Activated naive CD4-positive, alpha-beta T cell treated with anti-CD3 and anti-CD28 coated beads, Interleukin-2, amount 10 ng/mL, durations not matched to agents 7 days and 5 days (primary cell): ENCODE measurements at regions not wholly inside any gene's neighbourhood (a gene's known extent, or its start where the extent isn't known, plus 50 kb on each side); places are given as distances from the start of the nearest gene placed in this dataset.

ENCODE experiments used
- CTCF ChIA-PET: fragments of 350-600 bp; sonication (Branson Sonifier 250); formaldehyde crosslinking; loops from one replicate; lab custom pipeline; 2021; ENCODE audit warnings: antibody characterized with exemption; lab: Charles Lee
- DNase-seq: peaks from one replicate; pipeline ENCODE4 v3.0.0-alpha.2; 2020
- H3K27ac Mint-ChIP-seq: one replicate; pipeline ENCODE4 v1.8.0; 2021; ENCODE audit warnings: mild to moderate bottlenecking, moderate library complexity, mixed read lengths
- H3K27me3 Mint-ChIP-seq: one replicate; pipeline ENCODE4 v1.8.0; 2021; ENCODE audit warnings: mild to moderate bottlenecking, mixed read lengths
- H3K36me3 Mint-ChIP-seq: one replicate; pipeline ENCODE4 v1.8.0; 2021; ENCODE audit warnings: mixed read lengths
- H3K4me1 Mint-ChIP-seq: one replicate; pipeline ENCODE4 v1.8.0; 2021; ENCODE audit warnings: mixed read lengths
- H3K4me3 Mint-ChIP-seq: one replicate; pipeline ENCODE4 v1.8.0; 2021; ENCODE audit warnings: mild to moderate bottlenecking, moderate library complexity, mixed read lengths
- H3K9me3 Mint-ChIP-seq: one replicate; pipeline ENCODE4 v1.8.0; 2021; ENCODE audit warnings: mixed read lengths

- DNase-seq, result no peak
- no peak overlapping the region for H3K27ac Mint-ChIP-seq
- H3K27me3 Mint-ChIP-seq, result no peaks in the 10 kb centered on the region
- CTCF ChIA-PET, result no interaction called here
- H3K4me1 Mint-ChIP-seq, result no peaks in the 10 kb centered on the region
- no peaks in the 10 kb centered on the region for H3K36me3 Mint-ChIP-seq
- no peak overlapping the region for H3K4me3 Mint-ChIP-seq
- peaks cover 2% of the 10 kb centered on the region for H3K9me3 Mint-ChIP-seq
Measured at GRCh38 chr2:185128346-185128745, 530.0 kb downstream of the ZNF804A start.

GRCh38 chr2:185128996-185129395 is 530.7 kb downstream of the ZNF804A start:
- H3K36me3 Mint-ChIP-seq, result no peaks in the 10 kb centered on the region
- CTCF ChIA-PET, result no interaction called here
- no peak for DNase-seq
- no peak overlapping the region for H3K4me3 Mint-ChIP-seq
- H3K4me1 Mint-ChIP-seq, result no peaks in the 10 kb centered on the region
- H3K9me3 Mint-ChIP-seq, result peaks cover 5% of the 10 kb centered on the region
- H3K27ac Mint-ChIP-seq, result no peak overlapping the region
- H3K27me3 Mint-ChIP-seq, result no peaks in the 10 kb centered on the region

- H3K27me3 Mint-ChIP-seq, result no peaks in the 10 kb centered on the region
- CTCF ChIA-PET, result no interaction called here
- no peaks in the 10 kb centered on the region for H3K36me3 Mint-ChIP-seq
- H3K4me1 Mint-ChIP-seq, result no peaks in the 10 kb centered on the region
- H3K4me3 Mint-ChIP-seq, result no peak overlapping the region
- DNase-seq, result no peak
- H3K27ac Mint-ChIP-seq, result no peak overlapping the region
- peaks cover 8% of the 10 kb centered on the region for H3K9me3 Mint-ChIP-seq
Measured at GRCh38 chr2:185130685-185131084, 532.4 kb downstream of the ZNF804A start.

GRCh38 chr2:185132501-185133041 is 534.2 kb downstream of the ZNF804A start:
- no peak for DNase-seq
- H3K27ac Mint-ChIP-seq, result no peak overlapping the region
- H3K9me3 Mint-ChIP-seq, result peaks cover 8% of the 10 kb centered on the region

GRCh38 chr2:185137700-185138099 is 539.4 kb downstream of the ZNF804A start:
- H3K9me3 Mint-ChIP-seq, result peaks cover 12% of the 10 kb centered on the region
- CTCF ChIA-PET, result no interaction called here
- no peaks in the 10 kb centered on the region for H3K36me3 Mint-ChIP-seq
- no peak overlapping the region for H3K27ac Mint-ChIP-seq
- no peak for DNase-seq
- H3K4me3 Mint-ChIP-seq, result no peak overlapping the region
- no peaks in the 10 kb centered on the region for H3K4me1 Mint-ChIP-seq
- H3K27me3 Mint-ChIP-seq, result no peaks in the 10 kb centered on the region

More at GRCh38 chr2:185132501-185133041, 534.2 kb downstream of the ZNF804A start:
- CTCF ChIA-PET, result no interaction called here
- H3K4me1 Mint-ChIP-seq, result no peaks in the 10 kb centered on the region
- no peaks in the 10 kb centered on the region for H3K36me3 Mint-ChIP-seq
- H3K27me3 Mint-ChIP-seq, result no peaks in the 10 kb centered on the region
- no peak overlapping the region for H3K4me3 Mint-ChIP-seq

- CTCF ChIA-PET, result no interaction called here
Measured at GRCh38 chr2:185142677-185143076, 544.3 kb downstream of the ZNF804A start.

GRCh38 chr2:185144159-185144919 is 546.0 kb downstream of the ZNF804A start:
- H3K27ac Mint-ChIP-seq, result no peak overlapping the region
- peaks cover 6% of the 10 kb centered on the region for H3K9me3 Mint-ChIP-seq
- no peak overlapping the region for H3K4me3 Mint-ChIP-seq
- CTCF ChIA-PET, result no interaction called here
- H3K4me1 Mint-ChIP-seq, result no peaks in the 10 kb centered on the region
- no peaks in the 10 kb centered on the region for H3K27me3 Mint-ChIP-seq
- DNase-seq, result no peak
- H3K36me3 Mint-ChIP-seq, result no peaks in the 10 kb centered on the region

More at GRCh38 chr2:185142677-185143076, 544.3 kb downstream of the ZNF804A start:
- DNase-seq, result no peak
- Mint-ChIP-seq H3K27ac (no peak overlapping the region), H3K4me3 (no peak overlapping the region), H3K4me1 (no peaks in the 10 kb centered on the region), H3K36me3 (no peaks in the 10 kb centered on the region), H3K27me3 (no peaks in the 10 kb centered on the region), H3K9me3 (peaks cover 6% of the 10 kb centered on the region)

GRCh38 chr2:185145316-185146121 is 547.2 kb downstream of the ZNF804A start:
- Mint-ChIP-seq H3K36me3 (no peaks in the 10 kb centered on the region), H3K27me3 (no peaks in the 10 kb centered on the region), H3K27ac (no peak overlapping the region), H3K9me3 (peaks cover 5% of the 10 kb centered on the region), H3K4me1 (no peaks in the 10 kb centered on the region), H3K4me3 (no peak overlapping the region)
- CTCF ChIA-PET, result no interaction called here
- no peak for DNase-seq

GRCh38 chr2:185147361-185147760 is 549.0 kb downstream of the ZNF804A start:
- Mint-ChIP-seq H3K27ac (no peak overlapping the region), H3K4me1 (no peaks in the 10 kb centered on the region), H3K27me3 (no peaks in the 10 kb centered on the region), H3K36me3 (no peaks in the 10 kb centered on the region), H3K4me3 (no peak overlapping the region), H3K9me3 (peaks cover 1% of the 10 kb centered on the region)
- DNase-seq, result no peak
- CTCF ChIA-PET, result no interaction called here

GRCh38 chr2:185152186-185152585 is 553.9 kb downstream of the ZNF804A start:
- Mint-ChIP-seq H3K27ac (no peak overlapping the region), H3K36me3 (no peaks in the 10 kb centered on the region), H3K4me1 (no peaks in the 10 kb centered on the region), H3K27me3 (no peaks in the 10 kb centered on the region), H3K9me3 (peaks cover 2% of the 10 kb centered on the region), H3K4me3 (no peak overlapping the region)
- CTCF ChIA-PET, result no interaction called here
- no peak for DNase-seq

- no peaks in the 10 kb centered on the region for H3K4me1 Mint-ChIP-seq
- CTCF ChIA-PET, result no interaction called here
- no peaks in the 10 kb centered on the region for H3K27me3 Mint-ChIP-seq
Measured at GRCh38 chr2:185161701-185162100, 563.4 kb downstream of the ZNF804A start.

GRCh38 chr2:185174353-185174752 is 564.3 kb upstream of the FSIP2 start:
- CTCF ChIA-PET, result no interaction called here
- Mint-ChIP-seq H3K4me1 (no peaks in the 10 kb centered on the region), H3K36me3 (no peaks in the 10 kb centered on the region), H3K27ac (no peak overlapping the region), H3K9me3 (no peaks in the 10 kb centered on the region), H3K27me3 (no peaks in the 10 kb centered on the region), H3K4me3 (no peak overlapping the region)
- no peak for DNase-seq

More at GRCh38 chr2:185161701-185162100, 563.4 kb downstream of the ZNF804A start:
- no peak for DNase-seq
- H3K27ac Mint-ChIP-seq, result no peak overlapping the region
- H3K9me3 Mint-ChIP-seq, result peaks cover 8% of the 10 kb centered on the region
- H3K4me3 Mint-ChIP-seq, result no peak overlapping the region
- no peaks in the 10 kb centered on the region for H3K36me3 Mint-ChIP-seq

GRCh38 chr2:185179743-185180142 is 558.9 kb upstream of the FSIP2 start:
- H3K27ac Mint-ChIP-seq, result no peak overlapping the region
- no peaks in the 10 kb centered on the region for H3K36me3 Mint-ChIP-seq
- no peak overlapping the region for H3K4me3 Mint-ChIP-seq
- CTCF ChIA-PET, result no interaction called here
- no peak for DNase-seq
- no peaks in the 10 kb centered on the region for H3K4me1 Mint-ChIP-seq
- H3K9me3 Mint-ChIP-seq, result no peaks in the 10 kb centered on the region
- H3K27me3 Mint-ChIP-seq, result no peaks in the 10 kb centered on the region

GRCh38 chr2:185181901-185182300 is 556.7 kb upstream of the FSIP2 start:
- Mint-ChIP-seq H3K4me1 (no peaks in the 10 kb centered on the region), H3K27ac (no peak overlapping the region), H3K9me3 (peaks cover 4% of the 10 kb centered on the region), H3K4me3 (no peak overlapping the region), H3K27me3 (no peaks in the 10 kb centered on the region), H3K36me3 (no peaks in the 10 kb centered on the region)
- CTCF ChIA-PET, result no interaction called here
- no peak for DNase-seq
